Lung (tissue), 11 donors: ENCODE measurements at regions not wholly inside any gene's neighbourhood (a gene's known extent, or its start where the extent isn't known, plus 50 kb on each side); places are given as distances from the start of the nearest gene placed in this dataset.

ENCODE experiments used
- ATAC-seq: fragments of 200-7000 bp; cut with Tn5 transposase; one replicate; pipeline ENCODE4 v1.9.1; 2020; ENCODE audit warnings: moderate number of reproducible peaks; ENCODE audit not compliant: insufficient read depth, low FRiP score
- DNase-seq, 3 donors: peaks; one replicate each; pipeline ENCODE4 v3.0.0-alpha.2; 2013 to 2017
- H3K27ac ChIP-seq, 2 donors: one replicate each; pipeline ENCODE4 v1.5.1; 2013; ENCODE audit warnings: mild to moderate bottlenecking in 2 of 2, moderate library complexity in 2 of 2, control low read depth in 1 of 2, inconsistent platforms in 1 of 2, low read depth in 1 of 2, low read length in 1 of 2
- H3K27me3 ChIP-seq, 3 donors: one replicate each; pipeline ENCODE4 v1.5.1; 2013; ENCODE audit warnings: low read length in 2 of 3; ENCODE audit not compliant: control insufficient read depth in 3 of 3, insufficient read depth in 3 of 3
- H3K36me3 ChIP-seq, 4 donors: one replicate each; pipeline ENCODE4 v1.5.1; 2013; ENCODE audit warnings: low read length in 4 of 4, mild to moderate bottlenecking in 1 of 4, moderate library complexity in 1 of 4; ENCODE audit not compliant: control insufficient read depth in 4 of 4, insufficient read depth in 4 of 4
- H3K4me1 ChIP-seq, 5 donors: one replicate each; pipeline ENCODE4 v1.5.1; 2013; ENCODE audit warnings: low read length in 5 of 5, mild to moderate bottlenecking in 2 of 5, moderate library complexity in 1 of 5; ENCODE audit not compliant: control insufficient read depth in 5 of 5, insufficient read depth in 5 of 5
- H3K4me3 ChIP-seq: one replicate; pipeline ENCODE4 v1.5.1; 2013; ENCODE audit warnings: mild to moderate bottlenecking, control low read depth, moderate library complexity
- H3K9ac ChIP-seq, 2 donors: one replicate each; pipeline ENCODE4 v1.5.1; 2013; ENCODE audit warnings: low read length in 2 of 2, control low read depth in 1 of 2; ENCODE audit not compliant: insufficient read depth in 1 of 2
- H3K9me3 ChIP-seq, 4 donors: one replicate each; pipeline ENCODE4 v1.5.1; 2013; ENCODE audit warnings: low read length in 3 of 4, mild to moderate bottlenecking in 1 of 4, moderate library complexity in 1 of 4; ENCODE audit not compliant: control insufficient read depth in 4 of 4, insufficient read depth in 3 of 4
- CTCF ChIP-seq: IDR thresholded peaks from 2 replicates; pipeline ENCODE4 v1.5.1; 2012; ENCODE audit warnings: mild to moderate bottlenecking; ENCODE audit errors: control extremely low read depth, extremely low read depth
- WGBS, 2 donors: extraction: QIAGEN DNeasy Blood & Tissue Kit; methylation state at CpG; one replicate each; pipeline ENCODE4 v1.1.7; 2013; 5-methylcytosine and 5-hydroxymethylcytosine counted together
- donor health status: control.
- donor health status: control.
- donor health status: Bipolar disorder and iron deficiency.
- donor health status: healthy.
- donor health status: DM: yes; HTN: yes; CAD: no.

- no peaks in the 10 kb centered on the region for H3K27me3 ChIP-seq
- DNase-seq (no peak), ATAC-seq (no peak)
- no peak overlapping the region for H3K9ac ChIP-seq
- no peaks in the 10 kb centered on the region for H3K36me3 ChIP-seq
- no peak for TF ChIP-seq CTCF
- peaks cover 0 to 6% (median 0%) of the 10 kb centered on the region in 4 donors for H3K9me3 ChIP-seq
- WGBS, 2 donors, result 82 to 84% methylated on average over 18 of the region's 18 CpGs
- H3K27ac ChIP-seq, result no peak overlapping the region
- H3K4me1 ChIP-seq, result no peaks in the 10 kb centered on the region
- no peak overlapping the region for H3K4me3 ChIP-seq
These were observed 440.8 kb upstream of the MYT1L start for GRCh38 chr2:2771721-2772411.

- H3K4me1 ChIP-seq, result no peaks in the 10 kb centered on the region
- H3K27me3 ChIP-seq, result no peaks in the 10 kb centered on the region
- TF ChIP-seq CTCF, result no peak
- no peaks in the 10 kb centered on the region for H3K36me3 ChIP-seq
- H3K27ac ChIP-seq, result peak overlapping the region in 1 of 2 donors; percentile 10
- ATAC-seq, result no peak
- H3K9ac ChIP-seq, result no peak overlapping the region
- H3K4me3 ChIP-seq, result no peak overlapping the region
- H3K9me3 ChIP-seq, result no peaks in the 10 kb centered on the region
- WGBS, 2 donors, result 75 to 83% methylated on average over 28 of the region's 28 CpGs
- no peak for DNase-seq
These were observed 438.7 kb upstream of the MYT1L start for GRCh38 chr2:2769481-2770431.

- Histone ChIP-seq H3K27me3 (no peaks in the 10 kb centered on the region), H3K27ac (no peak overlapping the region), H3K4me3 (no peak overlapping the region), H3K4me1 (peaks cover 0 to 3% (median 0%) of the 10 kb centered on the region in 5 donors), H3K9ac (no peak overlapping the region), H3K36me3 (no peaks in the 10 kb centered on the region), H3K9me3 (no peaks in the 10 kb centered on the region)
- whole genome bisulfite sequencing, 2 donors, result 96 to 99% methylated on average over 5 of the region's 6 CpGs
- TF ChIP-seq CTCF, result no peak
- DNase-seq (no peak), ATAC-seq (no peak)
These were observed 437.4 kb upstream of the MYT1L start for GRCh38 chr2:2768476-2768875.
